Osteocyte (in vitro differentiated cells): ENCODE measurements at regions not wholly inside any gene's neighbourhood (a gene's known extent, or its start where the extent isn't known, plus 50 kb on each side); places are given as distances from the start of the nearest gene placed in this dataset.

ENCODE experiments used
- DNase-seq: peaks from one replicate; pipeline ENCODE4 v3.0.0; 2021; ENCODE audit warnings: mixed read lengths; ENCODE audit not compliant: unreplicated experiment; ENCODE audit errors: extremely low spot score
- H3K27ac Mint-ChIP-seq: one replicate; pipeline ENCODE4 v1.8.0; 2021; ENCODE audit warnings: mild to moderate bottlenecking, mixed read lengths; ENCODE audit not compliant: unreplicated experiment
- H3K27me3 Mint-ChIP-seq: one replicate; pipeline ENCODE4 v1.8.0; 2021; ENCODE audit warnings: mixed read lengths; ENCODE audit not compliant: unreplicated experiment
- H3K36me3 Mint-ChIP-seq: one replicate; pipeline ENCODE4 v1.8.0; 2021; ENCODE audit warnings: mixed read lengths; ENCODE audit not compliant: unreplicated experiment
- H3K4me1 Mint-ChIP-seq: one replicate; pipeline ENCODE4 v1.8.0; 2021; ENCODE audit warnings: mixed read lengths; ENCODE audit not compliant: unreplicated experiment
- H3K4me3 Mint-ChIP-seq: one replicate; pipeline ENCODE4 v1.8.0; 2021; ENCODE audit warnings: mild to moderate bottlenecking, moderate library complexity, mixed read lengths; ENCODE audit not compliant: unreplicated experiment
- H3K9me3 Mint-ChIP-seq: one replicate; pipeline ENCODE4 v1.8.0; 2021; ENCODE audit warnings: mixed read lengths; ENCODE audit not compliant: unreplicated experiment
- CTCF ChIP-seq: fragments of 200-600 bp; sonication (generic); IDR thresholded peaks from 2 replicates; pipeline ENCODE4 v1.5.0; 2021; ENCODE audit warnings: antibody characterized with exemption, mild to moderate bottlenecking, moderate library complexity

DNA sequence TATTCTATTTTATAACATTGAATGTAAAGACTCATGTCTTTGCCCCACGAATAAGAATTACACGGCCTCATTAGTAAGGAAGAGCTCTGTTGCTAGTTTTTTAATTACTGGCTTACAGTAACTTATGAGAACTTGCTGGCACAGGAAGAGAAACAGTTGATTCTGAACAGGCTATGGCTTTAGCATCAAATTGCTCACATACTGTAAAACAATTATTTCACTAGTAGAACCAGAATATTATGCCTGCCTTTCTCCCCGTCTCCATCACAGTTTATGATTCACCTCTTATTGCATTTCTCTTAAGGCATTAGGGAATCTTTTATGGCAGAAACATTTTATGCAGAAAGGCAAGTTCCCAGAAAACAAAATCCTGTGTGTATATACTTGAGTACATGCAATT is 126.1 kb downstream of the SPRY1 start:
- H3K9me3 Mint-ChIP-seq: no peaks in the 10 kb centered on the region
- H3K4me3 Mint-ChIP-seq: no peak overlapping the region
- no peak for DNase-seq
- no peaks in the 10 kb centered on the region for H3K36me3 Mint-ChIP-seq
- H3K27ac Mint-ChIP-seq: no peak overlapping the region
- peaks cover 13% of the 10 kb centered on the region for H3K4me1 Mint-ChIP-seq
- no peaks in the 10 kb centered on the region for H3K27me3 Mint-ChIP-seq
- TF ChIP-seq CTCF: no peak

GRCh38 chr4:123524958-123525628 is 128.5 kb downstream of the SPRY1 start:
- Mint-ChIP-seq H3K27ac (no peak overlapping the region), H3K27me3 (no peaks in the 10 kb centered on the region), H3K9me3 (no peaks in the 10 kb centered on the region), H3K4me1 (peaks cover 13% of the 10 kb centered on the region), H3K36me3 (no peaks in the 10 kb centered on the region), H3K4me3 (no peak overlapping the region)
- DNase-seq: no peak
- no peak for TF ChIP-seq CTCF

- no peak overlapping the region for H3K4me3 Mint-ChIP-seq
- H3K36me3 Mint-ChIP-seq: no peaks in the 10 kb centered on the region
- H3K9me3 Mint-ChIP-seq: no peaks in the 10 kb centered on the region
- peaks cover 13% of the 10 kb centered on the region for H3K4me1 Mint-ChIP-seq
- no peak for DNase-seq
- H3K27ac Mint-ChIP-seq: no peak overlapping the region
- no peak for TF ChIP-seq CTCF
- no peaks in the 10 kb centered on the region for H3K27me3 Mint-ChIP-seq
Observed at GRCh38 chr4:123526511-123526910, 129.9 kb downstream of the SPRY1 start.

DNA sequence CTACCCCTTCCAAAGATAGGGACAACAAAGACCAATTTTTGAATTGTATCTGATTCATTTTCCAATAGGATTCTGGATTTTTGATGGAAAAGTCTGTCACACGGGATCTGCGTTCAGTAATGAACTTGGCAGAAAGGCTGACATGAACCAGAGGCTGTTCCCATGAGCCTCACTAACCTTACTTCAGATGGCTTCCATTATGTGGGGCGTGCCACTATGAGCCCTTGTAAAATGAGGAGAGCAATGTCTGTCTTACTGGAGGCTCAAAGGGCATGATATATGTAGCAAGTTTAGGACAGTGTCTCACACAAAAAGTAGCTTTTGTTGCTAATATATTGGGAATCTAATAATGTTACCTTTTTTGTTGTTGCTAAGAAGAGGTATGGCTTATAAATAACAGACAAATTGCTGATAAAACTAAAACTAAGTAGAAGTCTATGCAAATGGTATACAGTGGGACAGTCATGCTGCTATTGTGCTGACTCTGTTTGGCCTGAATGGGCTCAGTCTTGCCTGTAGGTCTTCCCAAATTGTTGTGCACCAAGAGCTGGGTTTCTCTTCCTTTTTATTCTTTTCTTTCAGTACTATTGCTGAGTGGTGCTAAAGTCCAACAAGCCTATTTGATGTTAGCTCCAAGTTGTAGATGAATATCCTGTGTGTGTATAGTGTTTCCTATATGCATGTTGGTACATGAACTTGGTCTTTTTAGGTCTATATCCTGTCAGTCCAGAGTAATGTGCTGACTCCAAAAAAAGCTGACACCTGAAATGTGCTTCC is 132.1 kb downstream of the SPRY1 start:
- Mint-ChIP-seq H3K27me3 (no peaks in the 10 kb centered on the region), H3K36me3 (peaks cover 3% of the 10 kb centered on the region), H3K4me3 (no peak overlapping the region), H3K4me1 (peaks cover 11% of the 10 kb centered on the region), H3K9me3 (peaks cover 13% of the 10 kb centered on the region), H3K27ac (no peak overlapping the region)
- TF ChIP-seq CTCF: no peak
- DNase-seq: no peak

- no peak for DNase-seq
- H3K9me3 Mint-ChIP-seq: peaks cover 13% of the 10 kb centered on the region
- peaks cover 8% of the 10 kb centered on the region for H3K36me3 Mint-ChIP-seq
- H3K27ac Mint-ChIP-seq: no peak overlapping the region
- TF ChIP-seq CTCF: no peak
- no peak overlapping the region for H3K4me3 Mint-ChIP-seq
- H3K27me3 Mint-ChIP-seq: no peaks in the 10 kb centered on the region
- peaks cover 11% of the 10 kb centered on the region for H3K4me1 Mint-ChIP-seq
Observed at GRCh38 chr4:123529278-123529568, 132.6 kb downstream of the SPRY1 start.
